HG03342 (cell line): ENCODE measurements at regions not wholly inside any gene's neighbourhood (a gene's known extent, or its start where the extent isn't known, plus 50 kb on each side); places are given as distances from the start of the nearest gene placed in this dataset.
"Not testable (repeated sequence)": the region's sequence is repeated elsewhere in the genome, so short reads cannot be mapped to it uniquely, and the experiment has no call there.

Source experiments
- ATAC-seq: cut with Tn5 transposase; IDR thresholded peaks from one replicate; pipeline ENCODE4 v1.9.1; 2021; ENCODE audit warnings: mild to moderate bottlenecking, moderate library complexity; ENCODE audit not compliant: unreplicated experiment

GRCh38 chr12:131561051-131561450 lies 149.8 kb upstream of the SFSWAP start:
- ATAC-seq: no peak

GRCh38 chr12:131561891-131562684 lies 148.8 kb upstream of the SFSWAP start:
- ATAC-seq: no peak

DNA sequence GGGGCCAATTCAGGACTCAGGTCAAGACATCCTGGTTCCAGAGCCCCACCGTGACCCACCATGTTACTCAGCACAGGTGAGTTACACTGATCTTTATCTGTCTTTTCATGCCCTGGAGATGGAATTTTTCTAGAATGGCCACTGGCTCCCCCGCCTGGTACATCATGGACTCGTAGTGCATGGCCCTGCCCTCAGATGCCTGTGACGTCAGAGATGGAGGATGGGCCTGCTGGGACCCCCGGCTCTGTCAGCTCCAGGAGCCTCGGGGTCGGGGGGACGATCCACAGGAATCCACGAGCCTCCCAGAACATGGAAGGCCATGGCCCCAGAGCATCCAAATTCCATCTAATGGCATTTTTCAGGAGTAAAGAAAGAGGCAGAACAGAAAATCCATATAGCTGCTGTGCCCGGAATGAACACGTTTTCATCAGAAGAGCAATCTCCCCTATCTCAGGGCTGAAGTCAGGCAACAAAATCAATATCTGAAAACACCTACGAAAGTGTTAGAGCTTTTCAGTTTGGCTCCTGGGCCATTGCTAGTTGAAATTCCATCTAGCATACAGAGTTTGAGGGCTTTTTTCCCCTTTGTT lies 146.7 kb upstream of the SFSWAP start:
- not testable (repeated sequence) for ATAC-seq

DNA sequence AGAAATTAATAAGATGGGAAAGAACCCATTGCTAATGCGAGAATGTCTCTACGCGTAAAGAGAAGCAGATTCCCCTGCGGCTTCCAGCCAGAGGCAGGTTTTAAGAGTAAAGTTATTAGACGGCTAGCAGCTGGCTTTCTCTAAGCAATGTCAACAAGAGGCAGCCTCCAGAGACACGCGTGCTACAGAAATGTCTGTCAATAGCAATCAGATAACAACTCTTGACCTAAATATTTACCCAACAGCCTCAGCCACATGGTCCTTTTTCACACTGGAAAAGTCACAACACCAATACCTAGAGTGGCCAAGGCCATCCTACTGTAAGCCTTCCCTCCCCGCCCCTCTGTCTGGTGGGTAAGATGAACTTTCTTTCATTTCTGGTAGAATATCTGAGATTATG lies 146.0 kb upstream of the SFSWAP start:
- ATAC-seq: no peak

DNA sequence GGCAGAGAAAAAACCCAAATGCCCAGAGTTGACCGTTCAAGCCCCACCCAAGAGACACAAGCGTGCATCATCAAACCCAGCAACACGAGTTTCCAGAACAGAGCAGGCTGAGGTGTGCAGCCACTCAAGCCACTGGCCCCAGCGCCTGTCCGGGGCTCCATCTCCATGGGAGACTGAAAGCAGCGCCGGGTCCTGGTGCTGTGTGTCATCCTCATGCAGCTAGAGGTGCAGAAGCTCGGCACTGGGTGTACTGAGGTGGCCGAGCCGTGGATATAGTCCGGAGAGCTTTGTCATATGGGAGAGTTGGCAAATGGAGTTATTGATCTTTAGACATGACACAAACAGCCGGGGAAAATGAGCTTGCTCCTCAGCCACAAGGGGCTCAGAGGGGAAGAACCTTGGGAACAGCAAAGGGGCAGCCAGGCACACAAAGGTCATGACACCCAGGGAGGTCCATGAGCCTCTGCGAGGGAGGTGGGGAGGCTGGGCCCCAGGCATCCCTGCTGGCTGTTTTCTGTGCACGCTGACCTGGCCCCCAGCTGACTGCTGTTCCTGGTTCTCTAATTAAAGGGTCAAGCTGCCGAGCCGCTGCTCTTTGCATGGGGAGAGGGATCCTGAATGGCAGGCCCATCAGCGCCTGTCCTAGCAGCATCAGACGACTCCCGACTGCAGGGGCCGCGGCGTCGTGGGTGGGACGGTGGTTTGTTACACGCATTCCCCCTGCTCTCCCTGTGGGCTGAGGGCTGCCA lies 145.4 kb upstream of the SFSWAP start:
- ATAC-seq: no peak

DNA sequence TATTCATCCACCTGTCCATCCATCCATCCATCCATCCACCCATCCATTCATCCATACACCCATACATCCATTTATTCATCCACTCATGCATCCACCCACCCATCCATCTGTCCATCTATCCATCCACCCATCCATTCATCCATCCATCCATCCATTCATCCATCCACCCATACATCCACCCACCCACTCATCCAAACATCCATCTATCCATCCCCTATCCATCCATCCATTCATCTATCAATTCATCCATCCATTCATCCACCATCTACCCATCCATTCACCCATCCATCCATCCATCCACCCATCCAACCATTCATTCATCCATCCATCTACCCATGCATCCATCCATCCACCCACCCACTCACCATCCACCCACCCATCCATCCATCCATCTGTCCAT lies 142.6 kb upstream of the SFSWAP start:
- ATAC-seq: no peak

DNA sequence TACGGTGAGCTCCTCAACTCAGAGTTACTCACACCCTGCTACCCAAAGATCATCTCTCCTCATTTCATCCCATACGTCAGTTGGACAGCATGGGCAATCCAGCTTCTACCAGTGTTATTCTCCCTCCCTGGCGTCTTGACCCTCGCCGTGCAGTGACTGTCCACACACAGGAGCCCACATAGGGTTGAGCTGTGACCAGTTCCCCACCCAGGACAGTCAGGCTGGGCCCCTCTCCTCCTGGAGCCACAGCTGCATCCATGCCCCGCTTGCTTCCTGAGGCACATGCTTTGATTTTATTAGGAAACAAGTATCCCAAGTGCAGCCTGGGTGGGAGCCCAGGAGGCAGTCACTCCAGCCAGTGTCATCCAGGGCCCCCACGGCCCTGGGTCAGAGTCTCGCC lies 140.3 kb upstream of the SFSWAP start:
- no peak for ATAC-seq

- no peak for ATAC-seq
These were observed 139.1 kb upstream of the SFSWAP start for GRCh38 chr12:131571827-131572226.

DNA sequence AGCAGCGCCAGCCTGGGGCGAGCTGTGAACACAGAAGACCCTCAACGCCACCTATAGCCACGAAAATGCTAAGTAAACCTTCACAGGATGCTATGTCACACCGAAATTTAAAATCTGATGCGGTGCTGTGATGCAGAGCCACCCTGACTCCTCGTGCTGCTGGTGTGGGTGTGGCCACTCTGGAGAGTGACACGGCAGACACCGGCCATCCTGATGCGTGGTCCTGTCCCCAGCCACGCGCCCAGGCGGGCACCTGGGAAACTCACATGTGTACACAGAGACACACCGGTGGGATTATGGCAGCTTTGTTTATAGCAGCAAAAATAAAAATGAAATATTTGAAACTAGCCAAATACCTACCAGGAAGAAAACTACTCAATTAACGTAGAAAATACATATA lies 138.3 kb upstream of the SFSWAP start:
- no peak for ATAC-seq

DNA sequence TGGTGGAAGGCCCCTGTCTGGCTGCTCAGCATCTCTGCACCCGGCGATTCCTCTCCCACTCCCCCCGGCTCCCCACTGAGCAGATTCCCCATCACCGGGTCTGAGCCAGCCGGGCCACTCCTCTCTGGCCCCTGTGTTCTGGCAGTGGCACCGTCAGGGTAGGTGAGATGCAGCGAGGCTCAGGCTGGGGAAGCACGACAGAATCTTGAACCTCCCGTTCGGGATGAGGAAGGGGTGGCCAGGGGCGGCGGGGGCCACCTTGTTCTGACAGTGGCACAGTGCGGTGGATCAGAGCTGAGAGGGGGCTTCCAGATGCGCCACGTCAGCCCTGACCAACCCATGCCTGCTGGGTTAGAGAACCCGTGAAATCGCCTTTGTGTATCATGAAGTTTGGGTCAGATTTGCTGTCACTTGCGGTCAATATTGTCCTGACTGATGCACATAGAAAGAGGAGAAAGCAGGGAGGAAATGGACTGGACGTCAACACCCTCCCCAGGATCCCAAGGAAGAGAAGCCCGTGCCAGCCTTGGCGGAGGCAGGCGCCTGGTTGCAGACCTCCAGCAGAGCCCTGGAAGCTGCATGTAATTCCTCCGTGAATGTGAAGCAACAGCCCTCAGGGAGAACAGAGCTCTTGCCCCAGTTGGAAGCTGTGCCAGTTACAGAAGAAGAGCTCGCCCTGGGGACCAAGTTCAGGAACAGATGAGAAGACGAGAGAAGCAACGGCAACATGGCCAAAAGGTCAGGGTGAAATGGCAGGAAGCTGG lies 137.1 kb upstream of the SFSWAP start:
- no peak for ATAC-seq

DNA sequence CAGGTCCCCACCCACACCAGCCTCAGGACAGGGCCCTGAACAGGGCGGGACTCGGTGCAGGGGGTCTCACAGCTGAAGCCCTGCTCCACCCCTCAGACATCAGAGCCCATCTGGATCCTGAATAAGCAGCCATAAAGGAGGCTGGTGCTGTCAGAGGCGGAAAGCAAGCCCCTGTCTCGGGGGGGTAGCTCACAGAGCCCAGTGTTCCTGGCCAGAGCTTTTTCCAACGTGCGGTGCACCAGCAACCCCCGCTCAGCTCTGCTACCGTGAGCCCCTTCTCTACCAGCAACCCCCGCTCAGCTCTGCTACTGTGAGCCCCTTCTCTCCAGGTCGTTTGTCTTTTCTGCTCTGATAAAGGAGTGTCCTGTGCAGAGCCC lies 136.5 kb upstream of the SFSWAP start:
- no peak for ATAC-seq

- ATAC-seq: no peak
These were observed 135.5 kb upstream of the SFSWAP start for GRCh38 chr12:131575371-131575770.

- ATAC-seq: not testable (repeated sequence)
These were observed 134.2 kb upstream of the SFSWAP start for GRCh38 chr12:131576734-131577133.

GRCh38 chr12:131577766-131578165 lies 133.1 kb upstream of the SFSWAP start:
- ATAC-seq: no peak

GRCh38 chr12:131578828-131579470 lies 131.9 kb upstream of the SFSWAP start:
- no peak for ATAC-seq

DNA sequence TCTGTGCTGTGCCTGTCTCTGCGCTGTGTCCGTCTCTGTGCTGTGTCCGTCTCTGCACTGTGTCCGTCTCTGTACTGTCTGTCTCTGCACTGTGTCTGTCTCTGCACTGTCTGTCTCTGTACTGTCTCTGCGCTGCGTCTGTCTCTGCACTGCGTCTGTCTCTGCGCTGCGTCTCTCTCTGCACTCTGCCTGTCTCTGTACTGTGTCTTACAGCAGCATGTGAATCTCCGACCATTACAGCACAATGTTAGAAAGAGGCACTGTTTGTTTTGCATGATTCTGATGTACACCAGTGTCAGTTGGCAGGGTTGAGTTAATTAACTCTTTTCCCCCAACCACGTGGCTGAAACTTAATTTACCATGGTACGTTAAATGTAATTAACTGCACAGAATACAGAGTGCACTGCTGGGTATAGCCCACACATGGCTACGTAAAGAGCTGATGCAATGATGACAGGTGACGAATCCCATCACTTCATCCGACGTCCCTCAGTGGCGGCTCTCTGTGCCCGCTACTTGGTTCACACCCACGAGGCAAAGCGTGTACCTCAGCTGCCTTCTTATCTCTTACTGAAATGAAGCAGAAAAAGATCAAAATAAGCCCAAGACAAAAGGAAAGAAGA lies 127.7 kb upstream of the SFSWAP start:
- no peak for ATAC-seq

GRCh38 chr12:131586269-131586668 lies 124.6 kb upstream of the SFSWAP start:
- ATAC-seq: no peak

- no peak for ATAC-seq
These were observed 124.1 kb upstream of the SFSWAP start for GRCh38 chr12:131586761-131587160.

GRCh38 chr12:131587565-131587964 lies 123.3 kb upstream of the SFSWAP start:
- ATAC-seq: no peak

- no peak for ATAC-seq
These were observed 121.5 kb upstream of the SFSWAP start for GRCh38 chr12:131589221-131589897.
